ENCODE measurements at regions not wholly inside any gene's neighbourhood (a gene's known extent, or its start where the extent isn't known, plus 50 kb on each side); places are given as distances from the start of the nearest gene placed in this dataset.

GRCh38 chr6:132877003-132877402, 62.6 kb downstream of the RPS12 start:
- TF ChIP-seq, protein P1, sequence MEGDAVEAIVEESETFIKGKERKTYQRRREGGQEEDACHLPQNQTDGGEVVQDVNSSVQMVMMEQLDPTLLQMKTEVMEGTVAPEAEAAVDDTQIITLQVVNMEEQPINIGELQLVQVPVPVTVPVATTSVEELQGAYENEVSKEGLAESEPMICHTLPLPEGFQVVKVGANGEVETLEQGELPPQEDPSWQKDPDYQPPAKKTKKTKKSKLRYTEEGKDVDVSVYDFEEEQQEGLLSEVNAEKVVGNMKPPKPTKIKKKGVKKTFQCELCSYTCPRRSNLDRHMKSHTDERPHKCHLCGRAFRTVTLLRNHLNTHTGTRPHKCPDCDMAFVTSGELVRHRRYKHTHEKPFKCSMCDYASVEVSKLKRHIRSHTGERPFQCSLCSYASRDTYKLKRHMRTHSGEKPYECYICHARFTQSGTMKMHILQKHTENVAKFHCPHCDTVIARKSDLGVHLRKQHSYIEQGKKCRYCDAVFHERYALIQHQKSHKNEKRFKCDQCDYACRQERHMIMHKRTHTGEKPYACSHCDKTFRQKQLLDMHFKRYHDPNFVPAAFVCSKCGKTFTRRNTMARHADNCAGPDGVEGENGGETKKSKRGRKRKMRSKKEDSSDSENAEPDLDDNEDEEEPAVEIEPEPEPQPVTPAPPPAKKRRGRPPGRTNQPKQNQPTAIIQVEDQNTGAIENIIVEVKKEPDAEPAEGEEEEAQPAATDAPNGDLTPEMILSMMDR (IDR thresholded peaks at IDR 0.05; ENCODE audit: poor library complexity), result no peak
- TF ChIP-seq EZH2 (IDR thresholded peaks at IDR 0.05; ENCODE audit: borderline replicate concordance), result no peak
